ENCODE measurements at regions not wholly inside any gene's neighbourhood (a gene's known extent, or its start where the extent isn't known, plus 50 kb on each side); places are given as distances from the start of the nearest gene placed in this dataset.
"Not testable (repeated sequence)": the region's sequence is repeated elsewhere in the genome, so short reads cannot be mapped to it uniquely, and the experiment has no call there.

- no peak for DNase-seq
These were observed 177.6 kb upstream of the ANKRD55 start for GRCh38 chr5:56410696-56411095.

- peak; percentile 31 for DNase-seq
These were observed 176.4 kb upstream of the ANKRD55 start for GRCh38 chr5:56409331-56410190.

GRCh38 chr5:56406838-56407237 is 173.7 kb upstream of the ANKRD55 start:
- no peak for DNase-seq

- DNase-seq = no peak
These were observed 173.1 kb upstream of the ANKRD55 start for GRCh38 chr5:56406221-56406620.

DNA sequence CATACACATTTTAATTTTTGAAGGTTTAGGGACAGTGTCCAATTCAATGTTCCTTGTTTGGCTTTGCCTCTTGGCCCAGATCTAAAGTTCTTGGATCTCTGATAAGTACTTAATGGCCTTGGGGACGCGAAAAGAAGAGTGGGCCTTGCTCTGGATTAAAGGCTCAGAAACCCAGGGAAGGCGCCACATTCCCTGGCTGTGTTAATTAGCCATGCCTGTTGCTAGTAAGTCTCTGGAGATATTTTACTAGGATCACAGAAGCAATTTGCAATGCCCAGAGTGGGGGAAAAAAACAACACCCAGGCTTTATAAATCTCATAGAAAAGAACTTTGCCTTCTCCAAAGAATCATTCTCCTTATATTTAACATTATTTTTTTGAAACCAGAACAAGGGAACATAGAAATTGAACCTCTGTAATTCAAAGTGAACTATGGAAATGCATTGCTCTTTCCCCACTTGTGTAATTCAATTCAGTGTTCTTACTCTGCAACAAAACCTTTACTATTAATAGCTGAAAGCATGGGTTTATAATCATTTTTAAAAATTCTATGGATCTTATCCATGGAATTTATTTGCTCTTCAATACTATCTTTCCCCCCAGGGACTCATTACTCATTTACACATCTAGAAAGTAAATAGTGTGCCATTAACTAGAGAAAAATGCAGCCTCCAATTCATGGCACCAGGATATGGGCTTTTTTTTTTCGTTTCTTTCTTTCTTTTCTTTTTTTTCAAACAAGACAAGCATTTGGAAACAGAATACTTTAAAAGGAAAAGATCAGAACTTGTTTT is 172.2 kb upstream of the ANKRD55 start:
- no peak for DNase-seq

GRCh38 chr5:56402266-56403220 is 169.4 kb upstream of the ANKRD55 start:
- no peak for DNase-seq

GRCh38 chr5:56397796-56398195 is 164.7 kb upstream of the ANKRD55 start:
- not testable (repeated sequence) for DNase-seq

DNA sequence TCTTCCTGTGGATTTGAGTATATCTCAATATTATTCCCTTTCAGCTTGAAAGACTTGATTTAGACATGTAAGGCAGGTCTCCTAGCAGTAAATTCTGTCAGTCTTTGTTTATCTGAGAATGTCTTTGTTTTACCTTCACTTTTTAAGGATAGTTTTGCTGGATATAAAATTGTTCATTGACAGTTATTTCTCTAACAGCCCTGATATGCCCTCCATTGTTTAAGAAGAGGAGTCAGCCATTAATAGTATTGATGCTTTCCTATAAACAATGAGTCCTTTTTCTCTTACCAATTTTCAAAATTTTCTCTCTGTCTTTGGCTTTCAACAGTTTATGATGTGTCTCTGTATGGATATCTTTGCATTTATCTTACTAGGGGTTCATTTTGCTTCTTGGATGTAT is 163.5 kb upstream of the ANKRD55 start:
- DNase-seq = no peak

DNA sequence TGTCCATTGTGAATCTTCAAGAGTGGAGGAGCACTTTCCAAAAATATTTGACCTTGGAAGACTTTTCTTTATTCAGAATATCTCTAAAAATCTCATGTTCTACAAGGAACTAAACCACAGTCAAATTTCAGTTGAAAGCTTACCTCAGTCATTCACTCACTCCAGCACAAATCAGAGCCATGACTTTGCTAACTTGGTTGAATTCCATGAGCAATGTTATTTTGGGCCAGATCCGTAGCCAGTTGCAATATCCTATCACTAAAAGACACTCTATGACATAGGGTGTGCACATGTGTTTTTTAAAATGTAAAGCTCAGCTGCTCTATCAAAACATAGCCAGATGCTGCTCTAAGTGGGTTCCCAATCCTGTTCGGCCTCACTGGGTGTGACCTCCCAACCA is 156.1 kb upstream of the ANKRD55 start:
- DNase-seq = no peak

GRCh38 chr5:56388229-56388985 is 155.3 kb upstream of the ANKRD55 start:
- DNase-seq = no peak

- DNase-seq = no peak
These were observed 152.9 kb upstream of the ANKRD55 start for GRCh38 chr5:56386046-56386445.

DNA sequence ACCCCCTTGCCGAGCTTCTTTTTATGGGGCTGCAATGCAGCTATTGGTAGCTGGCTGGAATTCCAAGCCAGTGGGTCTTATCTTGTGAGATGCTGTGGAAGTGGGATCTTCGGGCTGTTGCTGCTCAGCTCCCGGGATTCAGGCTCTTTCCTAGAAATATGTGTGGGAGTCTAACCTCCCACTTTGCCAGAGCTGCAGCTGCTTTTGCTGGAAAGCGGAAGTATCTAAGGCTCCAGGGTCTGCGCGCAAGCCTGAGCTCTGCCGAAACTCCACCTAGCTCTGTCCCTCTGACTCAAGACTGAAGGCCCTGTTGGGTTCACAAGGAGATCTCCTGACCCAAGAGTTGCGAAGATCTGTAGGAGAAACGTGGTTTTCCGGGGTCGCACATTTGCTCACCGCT is 151.1 kb upstream of the ANKRD55 start:
- no peak for DNase-seq

DNA sequence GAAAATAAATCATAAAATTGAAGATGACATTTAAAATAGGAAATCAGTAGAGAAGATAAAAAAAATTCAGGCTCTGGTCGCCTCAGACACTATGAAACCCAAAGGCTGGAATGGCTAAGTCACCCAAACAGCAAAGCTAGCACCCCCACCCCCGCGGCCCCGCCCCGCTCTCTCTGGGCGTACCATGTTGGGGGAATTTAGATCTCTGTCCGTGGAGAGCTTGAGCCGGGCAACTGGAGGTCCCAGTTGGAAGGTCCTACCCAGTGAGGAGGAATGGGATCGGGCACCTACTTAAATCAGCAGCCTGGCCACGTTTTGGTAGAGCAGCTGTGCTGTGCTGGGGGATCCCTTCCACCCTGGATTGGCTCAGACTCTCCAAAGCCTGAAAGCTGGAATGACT is 150.6 kb upstream of the ANKRD55 start:
- no peak for DNase-seq

DNA sequence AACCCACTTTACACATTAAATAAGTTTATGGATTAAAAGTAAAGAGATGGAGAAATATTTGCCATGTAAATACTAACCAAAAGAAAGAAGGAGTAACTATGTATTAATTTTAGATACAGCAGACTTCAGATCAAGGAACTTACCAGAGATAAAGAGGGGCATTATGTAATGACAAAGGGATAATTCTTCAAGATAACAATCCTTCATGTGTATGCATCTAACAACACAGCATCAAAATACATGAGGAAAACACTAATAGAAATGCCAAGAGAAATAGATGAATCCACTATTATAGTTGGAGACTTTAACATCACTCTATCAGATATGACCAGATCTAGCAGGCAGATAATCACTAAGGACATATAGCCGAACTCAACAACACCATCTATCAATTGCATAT is 149.8 kb upstream of the ANKRD55 start:
- DNase-seq = no peak

GRCh38 chr5:56377573-56377972 is 144.4 kb upstream of the ANKRD55 start:
- DNase-seq = no peak

DNA sequence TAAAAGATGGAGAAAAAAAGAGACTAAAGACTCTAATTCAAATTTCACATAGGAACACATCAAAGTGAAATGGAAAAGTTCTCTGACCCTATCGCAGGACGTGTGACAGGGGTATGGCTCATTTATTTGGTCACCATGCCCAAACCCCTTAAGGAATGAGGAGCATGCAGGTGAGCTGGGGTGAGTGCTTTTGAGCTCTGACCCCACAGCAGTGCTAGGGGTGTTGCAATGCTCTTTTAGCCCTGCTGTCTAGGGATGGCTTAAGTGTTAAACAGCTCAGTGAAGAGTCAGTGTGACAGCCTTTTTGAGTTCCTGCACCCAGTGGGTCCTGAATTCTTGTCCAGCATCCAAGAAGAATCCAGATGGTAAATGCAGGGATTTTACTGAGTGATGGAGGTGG is 143.0 kb upstream of the ANKRD55 start:
- DNase-seq = no peak

- DNase-seq = no peak
These were observed 141.9 kb upstream of the ANKRD55 start for GRCh38 chr5:56375011-56375410.

GRCh38 chr5:56372491-56372890 is 139.4 kb upstream of the ANKRD55 start:
- not testable (repeated sequence) for DNase-seq

- DNase-seq = no peak
These were observed 136.3 kb upstream of the ANKRD55 start for GRCh38 chr5:56369361-56369811.

DNA sequence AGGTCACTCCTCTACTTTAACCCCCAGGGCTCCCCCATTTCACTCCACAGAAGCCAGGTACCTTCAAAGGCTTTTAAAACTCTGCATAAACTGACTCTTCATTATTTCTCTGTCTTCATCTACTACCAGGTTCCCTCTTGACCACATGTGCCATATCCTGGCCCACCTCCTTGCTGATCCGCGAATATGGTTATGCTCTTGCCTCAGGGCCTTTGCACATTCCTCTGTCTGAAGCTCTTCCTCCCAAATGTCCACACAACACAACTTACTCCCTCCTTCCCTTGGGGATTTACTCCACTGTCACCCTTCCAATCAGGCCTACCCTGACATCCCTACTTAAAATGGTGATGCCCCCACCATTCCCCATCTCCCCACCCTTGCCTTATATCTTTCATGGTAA is 134.6 kb upstream of the ANKRD55 start:
- no peak for DNase-seq

- DNase-seq = no peak
These were observed 133.9 kb upstream of the ANKRD55 start for GRCh38 chr5:56366986-56367385.

DNA sequence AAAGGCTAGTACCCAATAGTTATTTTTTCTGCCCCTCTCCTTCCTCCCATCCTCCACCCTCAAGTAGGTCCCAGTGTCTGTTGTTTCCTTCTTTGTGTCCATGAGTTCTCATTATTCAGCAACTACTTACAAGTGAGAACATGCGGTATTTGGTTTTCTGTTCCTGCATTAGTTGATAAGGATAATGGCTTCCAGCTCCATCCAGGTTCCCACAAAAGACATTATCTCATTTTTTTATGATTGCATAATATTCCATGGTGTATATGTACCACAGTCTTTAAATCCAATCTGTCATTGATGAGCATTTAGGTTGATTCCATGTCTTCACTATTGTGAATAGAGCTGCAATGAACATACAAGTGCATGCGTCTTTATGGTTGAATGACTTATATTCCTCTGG is 128.3 kb upstream of the ANKRD55 start:
- no peak for DNase-seq
